ENCODE measurements at regions not wholly inside any gene's neighbourhood (a gene's known extent, or its start where the extent isn't known, plus 50 kb on each side); places are given as distances from the start of the nearest gene placed in this dataset.

DNA sequence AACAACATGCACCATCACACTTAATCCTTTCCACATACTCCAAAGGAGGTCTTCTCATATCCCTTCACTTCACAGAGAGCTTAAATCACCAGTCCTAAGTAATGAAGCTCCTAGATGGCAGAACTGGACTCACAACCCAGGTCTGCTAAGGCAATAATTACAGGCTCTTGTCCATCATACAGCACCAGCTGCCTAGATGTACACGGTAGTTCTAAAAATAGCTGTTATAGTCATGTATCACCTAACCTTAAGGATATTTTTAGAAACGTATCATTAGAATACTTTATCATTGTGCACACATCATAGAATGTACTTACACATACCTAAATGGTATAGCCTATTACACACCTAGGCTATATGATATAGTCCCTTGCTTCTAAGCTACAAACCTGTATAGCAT lies 644.6 kb upstream of the RGMB start:
- TF ChIP-seq, protein P1, sequence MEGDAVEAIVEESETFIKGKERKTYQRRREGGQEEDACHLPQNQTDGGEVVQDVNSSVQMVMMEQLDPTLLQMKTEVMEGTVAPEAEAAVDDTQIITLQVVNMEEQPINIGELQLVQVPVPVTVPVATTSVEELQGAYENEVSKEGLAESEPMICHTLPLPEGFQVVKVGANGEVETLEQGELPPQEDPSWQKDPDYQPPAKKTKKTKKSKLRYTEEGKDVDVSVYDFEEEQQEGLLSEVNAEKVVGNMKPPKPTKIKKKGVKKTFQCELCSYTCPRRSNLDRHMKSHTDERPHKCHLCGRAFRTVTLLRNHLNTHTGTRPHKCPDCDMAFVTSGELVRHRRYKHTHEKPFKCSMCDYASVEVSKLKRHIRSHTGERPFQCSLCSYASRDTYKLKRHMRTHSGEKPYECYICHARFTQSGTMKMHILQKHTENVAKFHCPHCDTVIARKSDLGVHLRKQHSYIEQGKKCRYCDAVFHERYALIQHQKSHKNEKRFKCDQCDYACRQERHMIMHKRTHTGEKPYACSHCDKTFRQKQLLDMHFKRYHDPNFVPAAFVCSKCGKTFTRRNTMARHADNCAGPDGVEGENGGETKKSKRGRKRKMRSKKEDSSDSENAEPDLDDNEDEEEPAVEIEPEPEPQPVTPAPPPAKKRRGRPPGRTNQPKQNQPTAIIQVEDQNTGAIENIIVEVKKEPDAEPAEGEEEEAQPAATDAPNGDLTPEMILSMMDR (IDR thresholded peaks at IDR 0.05; ENCODE audit: insufficient read depth, low read depth, low read length) = no peak
- no peak for TF ChIP-seq EZH2 (IDR thresholded peaks at IDR 0.05; ENCODE audit: insufficient read depth, low read length)
